H9 (cell line): ENCODE measurements at regions not wholly inside any gene's neighbourhood (a gene's known extent, or its start where the extent isn't known, plus 50 kb on each side); places are given as distances from the start of the nearest gene placed in this dataset.

Source experiments
- DNase-seq: peaks from one replicate; pipeline ENCODE4 v3.0.0-alpha.2; 2017
- H2AFZ ChIP-seq: one replicate; pipeline ENCODE4 v1.6.1; 2013; ENCODE audit warnings: mild to moderate bottlenecking, low read length, control low read depth, moderate library complexity
- H2AK5ac ChIP-seq: 2 replicates; pipeline ENCODE4 v1.6.1; 2013; ENCODE audit warnings: low read length, control low read depth, mixed read lengths; ENCODE audit not compliant: insufficient read length
- H2BK120ac ChIP-seq: one replicate; pipeline ENCODE4 v1.6.1; 2013; ENCODE audit warnings: low read depth, mild to moderate bottlenecking, low read length, control low read depth, inconsistent platforms; ENCODE audit not compliant: poor library complexity, severe bottlenecking
- H2BK12ac ChIP-seq: 2 replicates; pipeline ENCODE4 v1.6.1; 2013; ENCODE audit warnings: low read length, control low read depth, mixed read lengths, low read depth; ENCODE audit not compliant: insufficient read length
- H2BK15ac ChIP-seq: 2 replicates; pipeline ENCODE4 v1.6.1; 2013; ENCODE audit warnings: low read depth, low read length, control low read depth
- H2BK20ac ChIP-seq: one replicate; pipeline ENCODE4 v1.6.1; 2013; ENCODE audit warnings: low read depth, mild to moderate bottlenecking, low read length, control low read depth, inconsistent platforms; ENCODE audit not compliant: poor library complexity, severe bottlenecking
- H2BK5ac ChIP-seq: 2 replicates; pipeline ENCODE4 v1.6.1; 2013; ENCODE audit warnings: low read length, control low read depth, mixed read lengths; ENCODE audit not compliant: insufficient read length
- H3K14ac ChIP-seq: 2 replicates; pipeline ENCODE4 v1.6.1; 2013; ENCODE audit warnings: low read length, control low read depth; ENCODE audit not compliant: insufficient read depth
- H3K18ac ChIP-seq: 2 replicates; pipeline ENCODE4 v1.6.1; 2013; ENCODE audit warnings: low read depth, mild to moderate bottlenecking, mixed read lengths, low read length, control low read depth; ENCODE audit not compliant: insufficient read length
- H3K23ac ChIP-seq: 2 replicates; pipeline ENCODE4 v1.6.1; 2013; ENCODE audit warnings: low read length, control low read depth, mixed read lengths, low read depth; ENCODE audit not compliant: insufficient read length
- H3K23me2 ChIP-seq: 2 replicates; pipeline ENCODE4 v1.6.1; 2013; ENCODE audit warnings: low read depth, mild to moderate bottlenecking, mixed read lengths, low read length, control low read depth; ENCODE audit not compliant: insufficient read length, poor library complexity, severe bottlenecking
- H3K27ac ChIP-seq: 2 replicates; pipeline ENCODE4 v1.5.1; 2013; ENCODE audit warnings: low read length, control low read depth, mixed read lengths, low read depth; ENCODE audit not compliant: insufficient read length
- H3K27me3 ChIP-seq: 2 replicates; pipeline ENCODE4 v1.6.1; 2013; ENCODE audit warnings: low read length, control low read depth, inconsistent platforms; ENCODE audit not compliant: insufficient read depth
- H3K4ac ChIP-seq: 2 replicates; pipeline ENCODE4 v1.6.1; 2013; ENCODE audit warnings: low read depth, mild to moderate bottlenecking, control low read depth, inconsistent platforms, low read length, moderate library complexity
- H3K4me1 ChIP-seq: 2 replicates; pipeline ENCODE4 v1.6.1; 2013; ENCODE audit warnings: low read length, control low read depth, inconsistent platforms; ENCODE audit not compliant: insufficient read depth
- H3K4me2 ChIP-seq: 2 replicates; pipeline ENCODE4 v1.6.1; 2013; ENCODE audit warnings: low read length, control low read depth, mixed read lengths; ENCODE audit not compliant: insufficient read length, insufficient read depth
- H3K56ac ChIP-seq: 2 replicates; pipeline ENCODE4 v1.6.1; 2013; ENCODE audit warnings: low read depth, mild to moderate bottlenecking, mixed read lengths, low read length, control low read depth; ENCODE audit not compliant: insufficient read length
- H3K79me1 ChIP-seq: 2 replicates; pipeline ENCODE4 v1.6.1; 2013; ENCODE audit warnings: low read depth, mild to moderate bottlenecking, moderate library complexity, low read length, control low read depth, inconsistent platforms; ENCODE audit not compliant: insufficient read depth, poor library complexity, severe bottlenecking
- H3K79me2 ChIP-seq: 2 replicates; pipeline ENCODE4 v1.6.1; 2013; ENCODE audit warnings: low read length, control low read depth, inconsistent platforms; ENCODE audit not compliant: insufficient read depth
- H3K9ac ChIP-seq: 2 replicates; pipeline ENCODE4 v1.6.1; 2013; ENCODE audit warnings: low read length, control low read depth, mixed read lengths; ENCODE audit not compliant: insufficient read length; ENCODE audit errors: extremely low read depth
- H3K9me3 ChIP-seq: one replicate; pipeline ENCODE4 v1.6.1; 2013; ENCODE audit warnings: low read depth, low read length, inconsistent platforms; ENCODE audit not compliant: control insufficient read depth
- H3T11ph ChIP-seq: one replicate; pipeline ENCODE4 v1.6.1; 2013; ENCODE audit warnings: mild to moderate bottlenecking, low read length, control low read depth, inconsistent platforms
- H4K20me1 ChIP-seq: one replicate; pipeline ENCODE4 v1.6.1; 2013; ENCODE audit not compliant: control insufficient read depth, insufficient read length, insufficient read depth
- H4K5ac ChIP-seq: 2 replicates; pipeline ENCODE4 v1.6.1; 2013; ENCODE audit warnings: low read depth, mild to moderate bottlenecking, mixed read lengths, low read length, control low read depth; ENCODE audit not compliant: insufficient read length
- H4K8ac ChIP-seq: replicated peaks from 2 replicates; pipeline ENCODE4 v1.6.1; 2013; ENCODE audit warnings: low read length, control low read depth, mixed read lengths, low read depth; ENCODE audit not compliant: insufficient read length
- H4K91ac ChIP-seq: 2 replicates; pipeline ENCODE4 v1.6.1; 2013; ENCODE audit warnings: low read depth, mild to moderate bottlenecking, moderate library complexity, mixed read lengths, low read length, control low read depth; ENCODE audit not compliant: insufficient read length
- H3K27ac Mint-ChIP-seq, 3 experiments: 2 replicates in 2 of 3; 3 replicates in 1 of 3; pipeline ENCODE4 v1.8.0; 2020 to 2021; ENCODE audit warnings: mixed read lengths in 3 of 3, mild to moderate bottlenecking in 1 of 3, moderate library complexity in 1 of 3
- H3K27me3 Mint-ChIP-seq: 2 replicates; pipeline ENCODE4 v1.8.0; 2021; ENCODE audit warnings: low read depth, mild to moderate bottlenecking, moderate library complexity, mixed read lengths
- H3K36me3 Mint-ChIP-seq, 3 experiments: 2 replicates in 2 of 3; 3 replicates in 1 of 3; pipeline ENCODE4 v1.8.0; 2020 to 2021; ENCODE audit warnings: low read depth in 3 of 3, mixed read lengths in 3 of 3; ENCODE audit not compliant: insufficient read depth in 1 of 3
- H3K4me1 Mint-ChIP-seq, 2 experiments: 2 replicates each; pipeline ENCODE4 v1.8.0; 2020; ENCODE audit warnings: mixed read lengths in 2 of 2
- H3K4me3 Mint-ChIP-seq, 2 experiments: 2 replicates in 1 of 2; 3 replicates in 1 of 2; pipeline ENCODE4 v1.8.0; 2020 to 2021; ENCODE audit warnings: mild to moderate bottlenecking in 2 of 2, mixed read lengths in 2 of 2, moderate library complexity in 1 of 2
- H3K9me3 Mint-ChIP-seq, 2 experiments: 2 replicates in 1 of 2; 3 replicates in 1 of 2; pipeline ENCODE4 v1.8.0; 2020; ENCODE audit warnings: mild to moderate bottlenecking in 2 of 2, mixed read lengths in 2 of 2, moderate library complexity in 1 of 2
- WGBS: extraction: QIAGEN DNeasy Blood & Tissue Kit; methylation state at CpG from one replicate; pipeline ENCODE4 v1.1.7; 2013; ENCODE audit warnings: missing lambda C conversion rate, low lambda C conversion rate, mixed read lengths; ENCODE audit not compliant: insufficient read length; ENCODE audit errors: extremely low coverage; 5-methylcytosine and 5-hydroxymethylcytosine counted together
- TF ChIP-seq, protein P1 (sequence below): fragments of 200-600 bp; sonication (generic); conservative IDR thresholded peaks from 3 replicates; pipeline ENCODE4 v1.8.0; 2021; ENCODE audit warnings: antibody characterized with exemption, mild to moderate bottlenecking

DNA sequence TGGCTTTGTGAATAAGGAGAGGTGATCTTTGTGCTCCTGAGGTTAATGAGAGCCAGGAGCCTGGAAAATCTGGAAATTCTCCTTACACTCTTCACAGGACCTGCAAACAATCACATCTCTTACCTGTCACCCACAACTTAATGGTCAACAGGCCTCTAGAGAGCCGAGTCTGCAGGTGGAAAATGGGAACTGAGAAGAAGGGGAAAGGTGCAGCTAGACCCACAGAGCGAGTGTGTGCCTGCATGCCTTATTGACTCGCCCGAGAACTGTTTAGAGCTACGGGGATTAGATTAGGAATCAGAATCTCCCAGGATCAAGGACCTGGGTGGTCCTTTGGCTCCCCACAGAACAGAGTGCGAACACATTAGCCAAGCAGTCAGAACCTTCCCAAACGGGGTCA, 329.6 kb downstream of the PTEN start:
- H3K56ac ChIP-seq: no peak overlapping the region
- Mint-ChIP-seq H3K9me3 (no peaks in the 10 kb centered on the region), H3K27ac (no peak overlapping the region; a peak in 1 of 7 replicates), H3K27me3 (no peaks in the 10 kb centered on the region; the same call in 1 of the 2 replicates), H3K36me3 (no peaks in the 10 kb centered on the region; a peak in 1 of 7 replicates), H3K4me1 (peaks cover 3 to 11% of the 10 kb centered on the region in 2 experiments; a peak in 3 of 4 replicates), H3K4me3 (no peak overlapping the region)
- no peak overlapping the region for H2AFZ ChIP-seq
- WGBS: no CpG with 5 or more reads among the region's 7 CpGs
- H4K5ac ChIP-seq: no peak overlapping the region
- H2BK12ac ChIP-seq: no peak overlapping the region
- H4K8ac ChIP-seq: no peak overlapping the region
- no peaks in the 10 kb centered on the region for H3K27me3 ChIP-seq
- H3K14ac ChIP-seq: no peak overlapping the region
- H3K27ac ChIP-seq: no peak overlapping the region
- DNase-seq: no peak
- H3K4me1 ChIP-seq: no peaks in the 10 kb centered on the region
- H3K4ac ChIP-seq: no peak overlapping the region
- no peak overlapping the region for H4K91ac ChIP-seq
- no peaks in the 10 kb centered on the region for H3K9me3 ChIP-seq
- no peak overlapping the region for H3K23ac ChIP-seq
- H2AK5ac ChIP-seq: no peak overlapping the region
- H3K9ac ChIP-seq: no peak overlapping the region
- no peak overlapping the region for H3K4me2 ChIP-seq
- H2BK5ac ChIP-seq: no peak overlapping the region
- H2BK120ac ChIP-seq: no peak overlapping the region
- no peak overlapping the region for H3T11ph ChIP-seq
- TF ChIP-seq, protein P1, sequence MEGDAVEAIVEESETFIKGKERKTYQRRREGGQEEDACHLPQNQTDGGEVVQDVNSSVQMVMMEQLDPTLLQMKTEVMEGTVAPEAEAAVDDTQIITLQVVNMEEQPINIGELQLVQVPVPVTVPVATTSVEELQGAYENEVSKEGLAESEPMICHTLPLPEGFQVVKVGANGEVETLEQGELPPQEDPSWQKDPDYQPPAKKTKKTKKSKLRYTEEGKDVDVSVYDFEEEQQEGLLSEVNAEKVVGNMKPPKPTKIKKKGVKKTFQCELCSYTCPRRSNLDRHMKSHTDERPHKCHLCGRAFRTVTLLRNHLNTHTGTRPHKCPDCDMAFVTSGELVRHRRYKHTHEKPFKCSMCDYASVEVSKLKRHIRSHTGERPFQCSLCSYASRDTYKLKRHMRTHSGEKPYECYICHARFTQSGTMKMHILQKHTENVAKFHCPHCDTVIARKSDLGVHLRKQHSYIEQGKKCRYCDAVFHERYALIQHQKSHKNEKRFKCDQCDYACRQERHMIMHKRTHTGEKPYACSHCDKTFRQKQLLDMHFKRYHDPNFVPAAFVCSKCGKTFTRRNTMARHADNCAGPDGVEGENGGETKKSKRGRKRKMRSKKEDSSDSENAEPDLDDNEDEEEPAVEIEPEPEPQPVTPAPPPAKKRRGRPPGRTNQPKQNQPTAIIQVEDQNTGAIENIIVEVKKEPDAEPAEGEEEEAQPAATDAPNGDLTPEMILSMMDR: no peak
- no peak overlapping the region for H3K18ac ChIP-seq
- H2BK20ac ChIP-seq: no peak overlapping the region
- no peaks in the 10 kb centered on the region for H3K23me2 ChIP-seq
- no peaks in the 10 kb centered on the region for H3K79me1 ChIP-seq
- no peak overlapping the region for H2BK15ac ChIP-seq
- H3K79me2 ChIP-seq: no peaks in the 10 kb centered on the region
- no peaks in the 10 kb centered on the region for H4K20me1 ChIP-seq
